ENCODE measurements at regions not wholly inside any gene's neighbourhood (a gene's known extent, or its start where the extent isn't known, plus 50 kb on each side); places are given as distances from the start of the nearest gene placed in this dataset.
"Not testable (repeated sequence)": the region's sequence is repeated elsewhere in the genome, so short reads cannot be mapped to it uniquely, and the experiment has no call there.

DNA sequence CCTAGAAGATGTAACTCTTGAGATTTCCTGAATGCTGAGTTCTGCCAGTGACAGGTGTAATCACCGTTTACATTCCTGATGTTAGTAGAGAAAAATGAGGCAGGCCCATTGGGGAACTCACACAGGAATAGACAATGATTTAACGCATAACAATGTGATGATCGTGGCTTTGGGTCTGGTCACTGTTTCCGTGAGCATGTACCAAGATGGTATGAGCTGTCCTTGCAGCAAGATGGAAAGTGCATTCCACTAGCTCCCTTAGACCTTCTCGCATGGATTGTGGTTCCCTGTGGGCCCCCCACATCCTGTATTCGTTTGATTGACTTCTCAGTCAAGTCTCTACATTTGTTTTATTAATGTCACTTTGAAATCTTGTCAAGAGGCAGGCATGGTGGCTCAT lies 124.0 kb upstream of the DAP start:
- no peak overlapping the region for H3K9ac ChIP-seq (ENCODE audit: low read length)
- H3K79me2 ChIP-seq (ENCODE audit: control insufficient read depth, insufficient read depth, low read length): no peaks in the 10 kb centered on the region
- H3K4me2 ChIP-seq (ENCODE audit: low read length): no peak overlapping the region
- WGBS (ENCODE audit: extremely low coverage, insufficient coverage, low lambda C conversion rate): no CpG with 5 or more reads among the region's 6 CpGs
- DNase-seq: no peak
- H3K56ac ChIP-seq (ENCODE audit: low read length): no peak overlapping the region
- no peaks in the 10 kb centered on the region for H3K36me3 ChIP-seq (ENCODE audit: control insufficient read depth, insufficient read depth, low read length)
- no peak overlapping the region for H3K23ac ChIP-seq (ENCODE audit: low read length)
- H2AK5ac ChIP-seq (ENCODE audit: low read length): no peak overlapping the region
- H3K18ac ChIP-seq (ENCODE audit: low read length): no peak overlapping the region
- H3K27ac ChIP-seq (ENCODE audit: low read depth, low read length): no peak overlapping the region
- H4K5ac ChIP-seq (ENCODE audit: low read length): no peak overlapping the region
- H2BK120ac ChIP-seq (ENCODE audit: low read depth, low read length): no peak overlapping the region
- no peak overlapping the region for H3K4ac ChIP-seq (ENCODE audit: low read depth, low read length)
- H2BK15ac ChIP-seq (replicated peaks; ENCODE audit: low read depth): no peak overlapping the region
- H2BK5ac ChIP-seq (ENCODE audit: low read length): no peak overlapping the region
- no peaks in the 10 kb centered on the region for H3K27me3 ChIP-seq (ENCODE audit: insufficient read depth, low read length, poor library complexity)
- H4K8ac ChIP-seq (ENCODE audit: low read depth, low read length): no peak overlapping the region
- H3K79me1 ChIP-seq (ENCODE audit: low read length): no peaks in the 10 kb centered on the region
- no peaks in the 10 kb centered on the region for H3K4me1 ChIP-seq (ENCODE audit: control insufficient read depth, low read depth, low read length)
- no peak overlapping the region for H3K4me3 ChIP-seq (ENCODE audit: low read length)

DNA sequence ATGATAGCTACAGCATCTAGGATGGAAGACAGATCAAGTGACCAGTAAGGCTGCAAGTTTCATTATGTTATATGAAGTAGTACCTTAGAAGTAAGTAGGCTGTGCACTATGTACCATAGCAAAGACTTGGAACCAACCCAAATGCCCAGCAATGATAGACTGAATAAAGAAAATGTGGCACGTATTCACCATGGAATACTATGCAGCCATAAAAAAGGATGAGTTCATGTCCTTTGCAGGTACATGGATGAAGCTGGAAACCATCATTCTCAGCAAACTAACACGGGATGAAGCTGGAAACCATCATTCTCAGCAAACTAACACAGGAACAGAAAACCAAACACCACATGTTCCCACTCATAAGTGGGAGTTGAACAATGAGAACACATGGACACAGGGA lies 122.9 kb upstream of the DAP start:
- not testable (repeated sequence) for H3K23ac ChIP-seq (ENCODE audit: low read length); H3K4me2 ChIP-seq (ENCODE audit: low read length); H3K9ac ChIP-seq (ENCODE audit: low read length); H3K79me2 ChIP-seq (ENCODE audit: control insufficient read depth, insufficient read depth, low read length); H2BK15ac ChIP-seq (replicated peaks; ENCODE audit: low read depth); H3K27me3 ChIP-seq (ENCODE audit: insufficient read depth, low read length, poor library complexity); H3K27ac ChIP-seq (ENCODE audit: low read depth, low read length); H4K8ac ChIP-seq (ENCODE audit: low read depth, low read length); H2BK120ac ChIP-seq (ENCODE audit: low read depth, low read length); H2BK5ac ChIP-seq (ENCODE audit: low read length); H3K4me3 ChIP-seq (ENCODE audit: low read length); H3K36me3 ChIP-seq (ENCODE audit: control insufficient read depth, insufficient read depth, low read length); H3K4me1 ChIP-seq (ENCODE audit: control insufficient read depth, low read depth, low read length); H3K79me1 ChIP-seq (ENCODE audit: low read length); DNase-seq; H4K5ac ChIP-seq (ENCODE audit: low read length); H3K4ac ChIP-seq (ENCODE audit: low read depth, low read length); H2AK5ac ChIP-seq (ENCODE audit: low read length); H3K56ac ChIP-seq (ENCODE audit: low read length); H3K18ac ChIP-seq (ENCODE audit: low read length)
- WGBS (ENCODE audit: extremely low coverage, insufficient coverage, low lambda C conversion rate): no CpG with 5 or more reads among the region's 2 CpGs

DNA sequence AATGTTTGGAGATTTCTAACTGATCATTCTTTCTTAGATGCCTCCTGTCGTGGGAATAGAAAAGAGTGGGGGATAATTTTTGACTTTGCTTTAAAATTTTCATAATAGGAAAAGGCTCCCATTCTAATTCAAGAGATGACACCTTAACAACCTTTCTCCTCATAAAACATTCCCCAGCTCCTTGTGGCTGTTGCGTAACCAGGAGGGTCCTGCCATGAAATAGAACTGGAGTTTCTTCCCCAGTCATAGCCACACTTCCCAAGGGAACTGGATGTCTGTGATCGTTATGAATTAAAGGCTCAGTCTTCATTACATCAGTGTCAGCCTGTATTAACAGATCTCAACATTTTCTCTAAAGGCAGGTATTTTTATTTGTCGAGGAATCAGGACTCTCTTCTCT lies 119.9 kb upstream of the DAP start:
- Histone ChIP-seq H3K79me1 (ENCODE audit: low read length) (no peaks in the 10 kb centered on the region), H2BK5ac (ENCODE audit: low read length) (no peak overlapping the region), H2AK5ac (ENCODE audit: low read length) (no peak overlapping the region), H3K27ac (ENCODE audit: low read depth, low read length) (no peak overlapping the region), H3K27me3 (ENCODE audit: insufficient read depth, low read length, poor library complexity) (no peaks in the 10 kb centered on the region), H3K9ac (ENCODE audit: low read length) (no peak overlapping the region), H4K8ac (ENCODE audit: low read depth, low read length) (no peak overlapping the region), H4K5ac (ENCODE audit: low read length) (no peak overlapping the region), H3K18ac (ENCODE audit: low read length) (no peak overlapping the region), H3K36me3 (ENCODE audit: control insufficient read depth, insufficient read depth, low read length) (no peaks in the 10 kb centered on the region), H3K56ac (ENCODE audit: low read length) (no peak overlapping the region), H2BK15ac (replicated peaks; ENCODE audit: low read depth) (no peak overlapping the region), H3K23ac (ENCODE audit: low read length) (no peak overlapping the region), H3K4ac (ENCODE audit: low read depth, low read length) (no peak overlapping the region), H2BK120ac (ENCODE audit: low read depth, low read length) (no peak overlapping the region), H3K4me3 (ENCODE audit: low read length) (no peak overlapping the region), H3K4me2 (ENCODE audit: low read length) (no peak overlapping the region), H3K79me2 (ENCODE audit: control insufficient read depth, insufficient read depth, low read length) (no peaks in the 10 kb centered on the region), H3K4me1 (ENCODE audit: control insufficient read depth, low read depth, low read length) (peaks cover 3% of the 10 kb centered on the region)
- WGBS (ENCODE audit: extremely low coverage, insufficient coverage, low lambda C conversion rate): no CpG with 5 or more reads among the region's 4 CpGs
- DNase-seq: no peak

DNA sequence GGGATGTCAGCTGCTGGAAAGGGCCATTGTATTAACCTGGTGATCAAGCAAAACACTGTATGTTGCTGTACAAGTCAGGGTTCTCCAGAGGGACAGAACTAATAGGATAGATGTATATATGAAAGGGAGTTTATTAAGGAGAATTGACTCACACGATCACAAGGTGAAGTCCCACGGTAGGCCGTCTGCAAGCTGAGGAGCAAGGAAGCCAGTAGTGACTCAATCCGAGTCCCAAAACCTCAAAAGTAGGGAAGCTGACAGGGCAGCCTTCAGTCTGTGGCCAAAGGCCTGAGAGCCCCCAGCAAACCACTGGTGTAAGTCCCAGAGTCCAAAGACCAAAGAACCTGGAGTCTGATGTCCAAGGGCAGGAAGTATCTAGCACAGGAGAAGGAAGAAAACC lies 116.0 kb upstream of the DAP start:
- H3K27me3 ChIP-seq (ENCODE audit: insufficient read depth, low read length, poor library complexity); H3K36me3 ChIP-seq (ENCODE audit: control insufficient read depth, insufficient read depth, low read length); H2BK15ac ChIP-seq (replicated peaks; ENCODE audit: low read depth); H4K8ac ChIP-seq (ENCODE audit: low read depth, low read length); H4K5ac ChIP-seq (ENCODE audit: low read length); H3K79me2 ChIP-seq (ENCODE audit: control insufficient read depth, insufficient read depth, low read length); H3K18ac ChIP-seq (ENCODE audit: low read length); H2AK5ac ChIP-seq (ENCODE audit: low read length); H3K79me1 ChIP-seq (ENCODE audit: low read length); H3K4me3 ChIP-seq (ENCODE audit: low read length); DNase-seq; H3K27ac ChIP-seq (ENCODE audit: low read depth, low read length); H3K9ac ChIP-seq (ENCODE audit: low read length); H3K4me2 ChIP-seq (ENCODE audit: low read length); H3K4ac ChIP-seq (ENCODE audit: low read depth, low read length); H2BK5ac ChIP-seq (ENCODE audit: low read length); H3K56ac ChIP-seq (ENCODE audit: low read length); H3K23ac ChIP-seq (ENCODE audit: low read length); H2BK120ac ChIP-seq (ENCODE audit: low read depth, low read length): not testable (repeated sequence)
- no CpG with 5 or more reads among the region's 4 CpGs for WGBS (ENCODE audit: extremely low coverage, insufficient coverage, low lambda C conversion rate)
- H3K4me1 ChIP-seq (ENCODE audit: control insufficient read depth, low read depth, low read length): peaks cover 11% of the 10 kb centered on the region

DNA sequence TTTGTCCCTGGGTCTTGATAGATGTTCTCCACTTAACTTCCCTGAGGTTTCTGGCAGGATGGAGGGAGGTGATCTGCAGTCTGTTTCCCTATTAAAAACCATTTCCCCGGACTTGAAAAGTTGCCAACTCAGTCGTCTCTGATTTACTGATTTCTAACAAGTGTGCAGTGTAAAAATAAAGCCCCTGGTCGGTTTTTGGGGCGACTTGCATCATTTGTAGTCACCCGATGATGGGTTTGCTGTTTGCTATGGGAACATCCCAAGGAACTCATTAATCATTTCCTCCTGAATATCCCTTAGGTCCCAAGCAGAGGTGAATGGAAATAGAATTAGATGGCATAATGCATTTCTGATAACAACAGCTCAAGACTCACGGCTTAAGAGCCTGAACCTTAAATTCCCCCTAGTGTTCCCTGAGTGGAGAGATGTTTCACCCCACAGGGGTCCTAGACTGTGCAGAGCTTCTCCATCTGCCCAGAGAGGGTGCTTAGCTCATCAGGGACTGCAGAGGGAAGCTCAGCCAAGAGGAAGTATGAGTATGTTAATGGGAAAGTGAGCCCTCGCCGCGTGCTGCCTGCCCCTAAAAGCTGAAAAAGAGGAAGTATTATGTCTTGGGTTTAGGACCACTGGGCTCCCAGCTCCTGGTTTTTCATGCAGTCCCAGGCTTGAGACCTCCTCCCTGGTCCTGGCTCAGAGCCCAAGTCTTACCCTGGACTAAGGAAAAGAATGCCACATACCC lies 115.1 kb upstream of the DAP start:
- Histone ChIP-seq H2BK5ac (ENCODE audit: low read length) (no peak overlapping the region), H3K9ac (ENCODE audit: low read length) (no peak overlapping the region), H2AK5ac (ENCODE audit: low read length) (no peak overlapping the region), H2BK120ac (ENCODE audit: low read depth, low read length) (no peak overlapping the region), H4K8ac (ENCODE audit: low read depth, low read length) (no peak overlapping the region), H3K79me1 (ENCODE audit: low read length) (no peaks in the 10 kb centered on the region), H3K4ac (ENCODE audit: low read depth, low read length) (no peak overlapping the region), H3K36me3 (ENCODE audit: control insufficient read depth, insufficient read depth, low read length) (no peaks in the 10 kb centered on the region), H3K27me3 (ENCODE audit: insufficient read depth, low read length, poor library complexity) (no peaks in the 10 kb centered on the region), H2BK15ac (replicated peaks; ENCODE audit: low read depth) (no peak overlapping the region), H3K4me2 (ENCODE audit: low read length) (no peak overlapping the region), H3K79me2 (ENCODE audit: control insufficient read depth, insufficient read depth, low read length) (no peaks in the 10 kb centered on the region), H3K18ac (ENCODE audit: low read length) (no peak overlapping the region), H3K23ac (ENCODE audit: low read length) (peak overlapping the region; percentile 50), H3K4me3 (ENCODE audit: low read length) (no peak overlapping the region), H3K27ac (ENCODE audit: low read depth, low read length) (no peak overlapping the region), H3K4me1 (ENCODE audit: control insufficient read depth, low read depth, low read length) (peaks cover 11% of the 10 kb centered on the region), H4K5ac (ENCODE audit: low read length) (no peak overlapping the region), H3K56ac (ENCODE audit: low read length) (no peak overlapping the region)
- no CpG with 5 or more reads among the region's 9 CpGs for WGBS (ENCODE audit: extremely low coverage, insufficient coverage, low lambda C conversion rate)
- DNase-seq: no peak

DNA sequence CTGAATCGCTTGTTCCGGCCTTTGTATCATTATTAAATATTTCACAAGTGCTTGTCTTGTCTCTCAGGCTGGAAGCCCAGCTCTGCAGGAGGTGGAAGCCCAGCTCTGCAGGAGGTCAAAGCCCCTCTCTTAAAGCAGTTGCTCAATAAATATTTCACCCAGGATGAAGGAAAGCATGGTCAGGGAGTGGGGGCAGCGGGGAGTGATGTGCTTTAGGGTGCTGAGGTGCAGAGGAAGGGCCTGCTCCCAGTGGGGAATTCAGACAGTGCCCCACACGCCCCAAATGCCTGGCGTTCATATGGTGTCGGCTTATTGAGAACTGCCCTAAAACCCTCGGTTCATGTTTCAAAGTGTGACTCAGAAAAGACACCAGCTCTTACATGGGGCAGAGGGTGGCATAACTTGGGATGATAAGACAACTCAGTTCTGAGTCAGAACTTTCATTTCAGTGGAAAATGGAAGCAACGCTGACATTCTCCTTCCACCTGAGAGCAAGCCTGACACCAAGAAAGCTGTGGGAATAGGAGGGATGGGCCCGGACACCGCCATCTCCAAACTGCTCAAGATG lies 114.3 kb upstream of the DAP start:
- H3K23ac ChIP-seq (ENCODE audit: low read length): no peak overlapping the region
- peak overlapping the region; percentile 5 for H3K27ac ChIP-seq (ENCODE audit: low read depth, low read length)
- no peak overlapping the region for H3K56ac ChIP-seq (ENCODE audit: low read length)
- no peak for DNase-seq
- H3K27me3 ChIP-seq (ENCODE audit: insufficient read depth, low read length, poor library complexity): no peaks in the 10 kb centered on the region
- H2BK120ac ChIP-seq (ENCODE audit: low read depth, low read length): no peak overlapping the region
- WGBS (ENCODE audit: extremely low coverage, insufficient coverage, low lambda C conversion rate): no CpG with 5 or more reads among the region's 10 CpGs
- H2AK5ac ChIP-seq (ENCODE audit: low read length): no peak overlapping the region
- no peak overlapping the region for H4K5ac ChIP-seq (ENCODE audit: low read length)
- peak overlapping the region; percentile 17 for H2BK5ac ChIP-seq (ENCODE audit: low read length)
- no peak overlapping the region for H3K4me3 ChIP-seq (ENCODE audit: low read length)
- H2BK15ac ChIP-seq (replicated peaks; ENCODE audit: low read depth): no peak overlapping the region
- H3K79me1 ChIP-seq (ENCODE audit: low read length): no peaks in the 10 kb centered on the region
- H3K4me1 ChIP-seq (ENCODE audit: control insufficient read depth, low read depth, low read length): peaks cover 11% of the 10 kb centered on the region
- no peaks in the 10 kb centered on the region for H3K79me2 ChIP-seq (ENCODE audit: control insufficient read depth, insufficient read depth, low read length)
- H4K8ac ChIP-seq (ENCODE audit: low read depth, low read length): no peak overlapping the region
- H3K36me3 ChIP-seq (ENCODE audit: control insufficient read depth, insufficient read depth, low read length): no peaks in the 10 kb centered on the region
- no peak overlapping the region for H3K9ac ChIP-seq (ENCODE audit: low read length)
- peak overlapping the region; percentile 8 for H3K18ac ChIP-seq (ENCODE audit: low read length)
- H3K4me2 ChIP-seq (ENCODE audit: low read length): no peak overlapping the region
- no peak overlapping the region for H3K4ac ChIP-seq (ENCODE audit: low read depth, low read length)
